T-helper 2 cell treated with Interferon-gamma antibody and Interleukin-4, amounts not matched to agents 5 μg/mL and 100 μg/mL, for 36 hours (primary cell): ENCODE measurements at regions not wholly inside any gene's neighbourhood (a gene's known extent, or its start where the extent isn't known, plus 50 kb on each side); places are given as distances from the start of the nearest gene placed in this dataset.
A peak's percentile ranks its signal among the peaks of the same experiment; 100 is the strongest.
"Not testable (repeated sequence)": the region's sequence is repeated elsewhere in the genome, so short reads cannot be mapped to it uniquely, and the experiment has no call there.

Experiments
- DNase-seq: peaks from one replicate; pipeline ENCODE4 v3.0.0; 2021; ENCODE audit warnings: low spot score
- H3K27ac Mint-ChIP-seq: one replicate; pipeline ENCODE4 v1.8.0; 2021; ENCODE audit warnings: mild to moderate bottlenecking, mixed read lengths
- H3K27me3 Mint-ChIP-seq: one replicate; pipeline ENCODE4 v1.8.0; 2021; ENCODE audit warnings: low read depth, mixed read lengths
- H3K36me3 Mint-ChIP-seq: one replicate; pipeline ENCODE4 v1.8.0; 2021; ENCODE audit warnings: low read depth, mixed read lengths
- H3K4me1 Mint-ChIP-seq: one replicate; pipeline ENCODE4 v1.8.0; 2021; ENCODE audit warnings: low read depth, mixed read lengths
- H3K4me3 Mint-ChIP-seq: one replicate; pipeline ENCODE4 v1.8.0; 2022; ENCODE audit warnings: mild to moderate bottlenecking, moderate library complexity, mixed read lengths
- H3K9me3 Mint-ChIP-seq: one replicate; pipeline ENCODE4 v1.8.0; 2021; ENCODE audit warnings: mixed read lengths

GRCh38 chr13:24563087-24563486 is 50.5 kb upstream of the PARP4 start:
- Mint-ChIP-seq H3K27ac (no peak overlapping the region), H3K9me3 (peaks cover 4% of the 10 kb centered on the region), H3K4me3 (no peak overlapping the region), H3K36me3 (no peaks in the 10 kb centered on the region), H3K4me1 (peaks cover 8% of the 10 kb centered on the region), H3K27me3 (peaks cover 33% of the 10 kb centered on the region)
- DNase-seq: no peak

GRCh38 chr13:24563971-24564370 is 51.4 kb upstream of the PARP4 start:
- not testable (repeated sequence) for DNase-seq, H3K36me3 Mint-ChIP-seq, H3K9me3 Mint-ChIP-seq, H3K4me1 Mint-ChIP-seq, H3K27ac Mint-ChIP-seq, H3K4me3 Mint-ChIP-seq
- H3K27me3 Mint-ChIP-seq: peaks cover 29% of the 10 kb centered on the region

- Mint-ChIP-seq H3K36me3 (no peaks in the 10 kb centered on the region), H3K27ac (no peak overlapping the region), H3K4me3 (no peak overlapping the region), H3K27me3 (peaks cover 26% of the 10 kb centered on the region), H3K9me3 (peaks cover 4% of the 10 kb centered on the region), H3K4me1 (no peaks in the 10 kb centered on the region)
- DNase-seq: no peak
Observed at GRCh38 chr13:24564881-24565280, 52.3 kb upstream of the PARP4 start.

- H3K4me1 Mint-ChIP-seq, H3K27ac Mint-ChIP-seq, DNase-seq, H3K36me3 Mint-ChIP-seq, H3K4me3 Mint-ChIP-seq, H3K9me3 Mint-ChIP-seq: not testable (repeated sequence)
- peaks cover 31% of the 10 kb centered on the region for H3K27me3 Mint-ChIP-seq
Observed at GRCh38 chr13:24567593-24567992, 55.0 kb upstream of the PARP4 start.

- H3K27ac Mint-ChIP-seq: no peak overlapping the region
- DNase-seq: no peak
- H3K36me3 Mint-ChIP-seq: peaks cover 5% of the 10 kb centered on the region
- peaks cover 17% of the 10 kb centered on the region for H3K4me1 Mint-ChIP-seq
- no peak overlapping the region for H3K4me3 Mint-ChIP-seq
- H3K27me3 Mint-ChIP-seq: peaks cover 8% of the 10 kb centered on the region
- H3K9me3 Mint-ChIP-seq: peaks cover 18% of the 10 kb centered on the region
Observed at GRCh38 chr13:24574847-24575246, 62.3 kb upstream of the PARP4 start.

- Mint-ChIP-seq H3K4me1 (peaks cover 23% of the 10 kb centered on the region), H3K27ac (peak overlapping the region; percentile 31), H3K9me3 (peaks cover 17% of the 10 kb centered on the region)
- not testable (repeated sequence) for H3K27me3 Mint-ChIP-seq, DNase-seq, H3K4me3 Mint-ChIP-seq, H3K36me3 Mint-ChIP-seq
Observed at GRCh38 chr13:24580315-24580714, 67.7 kb upstream of the PARP4 start.

GRCh38 chr13:24581578-24581977 is 69.0 kb upstream of the PARP4 start:
- DNase-seq, H3K36me3 Mint-ChIP-seq, H3K9me3 Mint-ChIP-seq, H3K27ac Mint-ChIP-seq, H3K27me3 Mint-ChIP-seq, H3K4me3 Mint-ChIP-seq: not testable (repeated sequence)
- H3K4me1 Mint-ChIP-seq: peaks cover 16% of the 10 kb centered on the region

GRCh38 chr13:24591697-24592096 is 79.1 kb upstream of the PARP4 start:
- not testable (repeated sequence) for H3K9me3 Mint-ChIP-seq, H3K27me3 Mint-ChIP-seq, H3K4me1 Mint-ChIP-seq, H3K4me3 Mint-ChIP-seq, DNase-seq, H3K27ac Mint-ChIP-seq, H3K36me3 Mint-ChIP-seq

- DNase-seq, H3K27me3 Mint-ChIP-seq, H3K9me3 Mint-ChIP-seq, H3K36me3 Mint-ChIP-seq: not testable (repeated sequence)
- peak overlapping the region; percentile 46 for H3K27ac Mint-ChIP-seq
- peak overlapping the region; percentile 50 for H3K4me3 Mint-ChIP-seq
- H3K4me1 Mint-ChIP-seq: peaks cover 34% of the 10 kb centered on the region
Observed at GRCh38 chr13:24597906-24598670, 82.1 kb upstream of the ATP12A start.

GRCh38 chr13:24599019-24599791 is 81.0 kb upstream of the ATP12A start:
- Mint-ChIP-seq H3K9me3 (peaks cover 14% of the 10 kb centered on the region), H3K4me1 (peaks cover 35% of the 10 kb centered on the region), H3K27ac (peak overlapping the region; percentile 85), H3K4me3 (peak overlapping the region; percentile 75), H3K36me3 (peaks cover 11% of the 10 kb centered on the region)
- not testable (repeated sequence) for H3K27me3 Mint-ChIP-seq, DNase-seq

- no peak for DNase-seq
- peaks cover 16% of the 10 kb centered on the region for H3K36me3 Mint-ChIP-seq
- no peaks in the 10 kb centered on the region for H3K27me3 Mint-ChIP-seq
- H3K27ac Mint-ChIP-seq: peak overlapping the region; percentile 60
- peaks cover 25% of the 10 kb centered on the region for H3K9me3 Mint-ChIP-seq
- peaks cover 21% of the 10 kb centered on the region for H3K4me1 Mint-ChIP-seq
- no peak overlapping the region for H3K4me3 Mint-ChIP-seq
Observed at GRCh38 chr13:24605923-24606372, 74.3 kb upstream of the ATP12A start.

GRCh38 chr13:24606486-24607170 is 73.6 kb upstream of the ATP12A start:
- Mint-ChIP-seq H3K4me3 (no peak overlapping the region), H3K27me3 (no peaks in the 10 kb centered on the region), H3K27ac (no peak overlapping the region), H3K9me3 (peaks cover 25% of the 10 kb centered on the region), H3K36me3 (peaks cover 14% of the 10 kb centered on the region), H3K4me1 (peaks cover 22% of the 10 kb centered on the region)
- DNase-seq: no peak

GRCh38 chr13:24610956-24611355 is 69.3 kb upstream of the ATP12A start:
- no peak for DNase-seq
- H3K4me1 Mint-ChIP-seq: peaks cover 22% of the 10 kb centered on the region
- no peaks in the 10 kb centered on the region for H3K9me3 Mint-ChIP-seq
- H3K36me3 Mint-ChIP-seq: peaks cover 2% of the 10 kb centered on the region
- H3K4me3 Mint-ChIP-seq: no peak overlapping the region
- no peak overlapping the region for H3K27ac Mint-ChIP-seq
- H3K27me3 Mint-ChIP-seq: no peaks in the 10 kb centered on the region

GRCh38 chr13:24612726-24613125 is 67.5 kb upstream of the ATP12A start:
- Mint-ChIP-seq H3K9me3 (no peaks in the 10 kb centered on the region), H3K27ac (no peak overlapping the region), H3K4me3 (no peak overlapping the region), H3K4me1 (peaks cover 21% of the 10 kb centered on the region), H3K27me3 (no peaks in the 10 kb centered on the region), H3K36me3 (no peaks in the 10 kb centered on the region)
- DNase-seq: no peak
